Cardiac muscle cell (in vitro differentiated cells and primary cell): ENCODE measurements at regions not wholly inside any gene's neighbourhood (a gene's known extent, or its start where the extent isn't known, plus 50 kb on each side); places are given as distances from the start of the nearest gene placed in this dataset.

Experiments
- DNase-seq, 2 donors: peaks; one replicate each; pipeline versions ENCODE4 v3.0.0 to v3.0.0-alpha.2; 2010 to 2017; ENCODE audit warnings: low read depth in 1 of 2, low spot score in 1 of 2
- H3K27ac ChIP-seq: fragments of 200-600 bp; sonication (generic); 2 replicates; pipeline ENCODE4 v1.5.1; 2016
- H3K27me3 ChIP-seq: fragments of 200-600 bp; sonication (generic); 2 replicates; pipeline ENCODE4 v1.6.0; 2016; ENCODE audit warnings: control low read depth
- H3K36me3 ChIP-seq: fragments of 200-600 bp; sonication (generic); 2 replicates; pipeline ENCODE4 v1.5.1; 2016; ENCODE audit warnings: control low read depth
- H3K4me1 ChIP-seq: fragments of 200-600 bp; sonication (generic); 2 replicates; pipeline ENCODE4 v1.8.1; 2017; ENCODE audit warnings: low read depth, mild to moderate bottlenecking, mixed run types
- H3K4me3 ChIP-seq: fragments of 200-600 bp; sonication (generic); 2 replicates; pipeline ENCODE4 v1.5.1; 2016; ENCODE audit warnings: mild to moderate bottlenecking
- H3K9me3 ChIP-seq: fragments of 200-600 bp; sonication (generic); 2 replicates; pipeline ENCODE4 v1.5.1; 2017; ENCODE audit warnings: low read depth, mild to moderate bottlenecking, control low read depth
- TF ChIP-seq, protein P1 (sequence below): IDR thresholded peaks from 2 replicates; pipeline ENCODE4 v1.5.1; 2012; ENCODE audit warnings: low read depth, mild to moderate bottlenecking, low read length

DNA sequence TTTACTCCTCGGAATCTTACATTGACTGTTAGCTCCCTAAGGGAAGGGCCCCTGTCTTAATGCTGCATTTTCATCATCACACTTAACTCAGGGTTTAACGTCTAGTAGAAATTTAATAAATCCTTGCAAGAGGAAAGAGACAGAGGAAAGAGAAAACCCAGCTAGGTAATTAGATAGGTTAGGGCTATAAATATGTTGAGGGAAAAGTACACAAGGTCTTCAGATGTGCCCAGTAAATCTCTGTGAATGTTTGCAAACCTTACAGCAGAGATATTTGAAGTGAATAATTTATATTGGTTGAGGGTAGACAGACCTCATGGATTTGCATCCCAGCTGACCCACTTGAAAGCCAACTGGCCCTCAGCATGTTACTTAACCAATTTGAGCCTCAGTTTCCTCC, 315.5 kb upstream of the NPVF start:
- DNase-seq: no peak
- H3K36me3 ChIP-seq: no peaks in the 10 kb centered on the region
- H3K4me1 ChIP-seq: no peaks in the 10 kb centered on the region
- H3K9me3 ChIP-seq: no peaks in the 10 kb centered on the region
- H3K27ac ChIP-seq: no peak overlapping the region
- H3K27me3 ChIP-seq: no peaks in the 10 kb centered on the region
- TF ChIP-seq, protein P1, sequence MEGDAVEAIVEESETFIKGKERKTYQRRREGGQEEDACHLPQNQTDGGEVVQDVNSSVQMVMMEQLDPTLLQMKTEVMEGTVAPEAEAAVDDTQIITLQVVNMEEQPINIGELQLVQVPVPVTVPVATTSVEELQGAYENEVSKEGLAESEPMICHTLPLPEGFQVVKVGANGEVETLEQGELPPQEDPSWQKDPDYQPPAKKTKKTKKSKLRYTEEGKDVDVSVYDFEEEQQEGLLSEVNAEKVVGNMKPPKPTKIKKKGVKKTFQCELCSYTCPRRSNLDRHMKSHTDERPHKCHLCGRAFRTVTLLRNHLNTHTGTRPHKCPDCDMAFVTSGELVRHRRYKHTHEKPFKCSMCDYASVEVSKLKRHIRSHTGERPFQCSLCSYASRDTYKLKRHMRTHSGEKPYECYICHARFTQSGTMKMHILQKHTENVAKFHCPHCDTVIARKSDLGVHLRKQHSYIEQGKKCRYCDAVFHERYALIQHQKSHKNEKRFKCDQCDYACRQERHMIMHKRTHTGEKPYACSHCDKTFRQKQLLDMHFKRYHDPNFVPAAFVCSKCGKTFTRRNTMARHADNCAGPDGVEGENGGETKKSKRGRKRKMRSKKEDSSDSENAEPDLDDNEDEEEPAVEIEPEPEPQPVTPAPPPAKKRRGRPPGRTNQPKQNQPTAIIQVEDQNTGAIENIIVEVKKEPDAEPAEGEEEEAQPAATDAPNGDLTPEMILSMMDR: no peak
- H3K4me3 ChIP-seq: no peak overlapping the region

DNA sequence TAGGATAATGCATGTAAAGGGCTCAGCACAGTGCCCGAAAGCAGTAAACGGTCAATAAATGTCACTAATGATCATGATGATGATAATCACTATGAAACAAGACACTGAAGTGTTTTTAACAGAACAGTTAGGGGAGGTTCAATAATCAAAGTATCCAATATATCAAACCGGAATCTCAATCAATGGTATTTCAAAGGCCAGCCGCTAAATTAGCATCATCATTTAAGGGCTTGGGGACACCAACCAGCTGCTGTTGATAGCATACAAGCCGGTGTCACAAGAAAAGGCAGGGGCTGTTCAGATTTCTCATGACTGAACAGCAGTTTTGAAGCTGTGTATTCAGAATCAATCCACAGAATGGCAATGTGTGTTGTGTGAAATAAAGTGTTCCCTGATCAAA, 316.0 kb upstream of the NPVF start:
- no peaks in the 10 kb centered on the region for H3K36me3 ChIP-seq
- H3K9me3 ChIP-seq: no peaks in the 10 kb centered on the region
- H3K4me1 ChIP-seq: no peaks in the 10 kb centered on the region
- no peak for DNase-seq
- no peaks in the 10 kb centered on the region for H3K27me3 ChIP-seq
- TF ChIP-seq, protein P1: no peak
- H3K27ac ChIP-seq: no peak overlapping the region
- no peak overlapping the region for H3K4me3 ChIP-seq

DNA sequence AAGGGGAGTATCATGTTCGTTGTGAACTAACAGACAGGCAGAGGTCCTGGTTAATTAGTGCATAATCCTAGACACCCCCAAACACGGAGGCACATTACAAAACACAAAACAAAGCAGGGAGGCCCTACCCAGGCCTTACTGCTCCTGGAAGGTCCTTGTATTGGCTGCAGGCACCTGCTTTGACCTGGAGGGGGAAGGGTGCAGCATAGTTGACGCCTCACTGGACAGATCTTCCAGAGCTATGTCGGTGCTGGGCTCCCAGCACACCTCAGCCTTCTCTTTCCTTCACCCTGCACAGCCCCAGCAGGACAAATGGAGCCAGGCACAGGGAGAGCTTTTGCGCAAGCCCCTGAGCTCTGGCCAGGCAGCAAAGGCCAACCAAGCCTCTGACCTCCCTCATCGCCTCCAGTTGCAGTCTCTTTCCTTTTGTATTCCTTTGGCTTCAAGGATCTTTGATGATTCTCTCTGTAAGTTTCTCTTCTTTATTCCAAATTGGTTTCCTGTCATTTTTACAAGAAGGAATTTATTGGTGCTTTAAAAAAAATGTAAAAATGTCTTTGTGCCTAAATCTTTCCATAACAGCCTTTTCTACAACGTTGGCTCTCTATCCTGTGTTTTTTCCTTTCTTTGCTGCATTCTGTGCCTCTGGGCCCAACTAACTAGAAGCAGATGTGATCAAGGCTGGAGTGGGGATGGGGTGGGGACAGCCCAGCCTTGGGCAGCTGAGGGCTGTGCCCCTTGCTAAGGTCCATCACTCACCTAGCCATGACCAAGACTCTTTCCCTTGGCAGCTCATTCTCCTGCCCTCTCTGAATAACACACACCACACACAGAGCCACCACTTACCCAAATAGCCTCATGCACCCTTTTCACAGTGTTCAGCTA, 317.1 kb upstream of the NPVF start:
- no peak overlapping the region for H3K4me3 ChIP-seq
- TF ChIP-seq, protein P1: no peak
- H3K27ac ChIP-seq: no peak overlapping the region
- H3K36me3 ChIP-seq: no peaks in the 10 kb centered on the region
- H3K9me3 ChIP-seq: no peaks in the 10 kb centered on the region
- H3K4me1 ChIP-seq: no peaks in the 10 kb centered on the region
- no peaks in the 10 kb centered on the region for H3K27me3 ChIP-seq
- DNase-seq: no peak

DNA sequence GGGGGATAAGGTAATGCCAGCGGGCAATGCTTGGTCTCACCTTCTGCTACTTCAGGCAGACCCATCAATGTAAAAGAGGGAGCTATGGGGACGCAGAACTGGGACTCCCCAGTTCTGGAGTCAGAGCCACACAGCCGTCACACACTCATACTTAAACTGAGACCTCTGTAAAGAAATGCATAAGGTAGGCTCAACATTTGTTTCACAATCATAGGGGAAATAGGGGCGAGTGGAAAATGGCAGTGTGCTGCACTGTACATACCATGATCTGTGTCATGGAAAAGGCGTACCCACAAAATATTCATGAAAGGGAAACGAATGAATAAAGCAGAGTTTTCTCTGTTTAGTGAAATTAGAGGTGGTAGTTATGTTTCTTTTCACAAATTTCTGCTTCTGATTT, 318.0 kb upstream of the NPVF start:
- no peak overlapping the region for H3K27ac ChIP-seq
- no peak overlapping the region for H3K4me3 ChIP-seq
- H3K36me3 ChIP-seq: no peaks in the 10 kb centered on the region
- TF ChIP-seq, protein P1: no peak
- DNase-seq: no peak
- H3K4me1 ChIP-seq: no peaks in the 10 kb centered on the region
- H3K9me3 ChIP-seq: no peaks in the 10 kb centered on the region
- H3K27me3 ChIP-seq: no peaks in the 10 kb centered on the region

DNA sequence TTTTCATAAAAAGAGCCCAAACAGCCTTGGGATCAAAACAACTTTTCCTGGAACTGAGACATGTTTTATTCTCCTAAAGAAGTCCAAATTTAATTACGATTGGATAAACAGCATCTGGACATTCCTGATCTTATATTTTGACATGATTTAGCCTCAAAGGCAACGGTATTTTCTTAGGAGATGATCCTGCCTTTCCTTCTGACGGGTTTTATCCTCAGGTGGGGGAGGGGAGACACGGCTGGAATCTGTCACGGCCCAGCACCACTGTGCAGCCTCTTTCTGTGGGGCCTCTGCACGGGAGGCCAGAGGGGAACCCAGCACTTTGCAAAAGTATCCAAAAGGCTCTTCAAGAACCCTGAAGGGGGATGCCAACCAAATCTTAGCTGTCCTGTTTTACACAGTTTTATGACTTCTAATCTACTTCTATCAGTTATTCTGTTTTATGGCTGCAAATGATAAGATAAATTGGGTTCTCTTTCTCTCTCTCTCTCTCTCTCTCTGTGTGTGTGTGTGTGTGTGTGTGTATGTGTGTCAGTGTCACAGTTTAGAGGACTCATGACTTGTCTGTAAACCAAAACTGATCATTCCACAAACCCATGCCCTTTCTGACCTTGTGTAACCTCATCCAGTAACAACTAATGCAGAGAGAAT, 321.1 kb upstream of the NPVF start:
- no peaks in the 10 kb centered on the region for H3K9me3 ChIP-seq
- no peaks in the 10 kb centered on the region for H3K27me3 ChIP-seq

More for the DNA sequence above, 321.1 kb upstream of the NPVF start:
- no peak for DNase-seq
- Histone ChIP-seq H3K4me3 (no peak overlapping the region), H3K27ac (no peak overlapping the region), H3K4me1 (no peaks in the 10 kb centered on the region), H3K36me3 (no peaks in the 10 kb centered on the region)
- TF ChIP-seq, protein P1: no peak
